DND-41 (cell line): ENCODE measurements at regions not wholly inside any gene's neighbourhood (a gene's known extent, or its start where the extent isn't known, plus 50 kb on each side); places are given as distances from the start of the nearest gene placed in this dataset.

Experiments used
- ATAC-seq: fragments of 200-7000 bp; cut with Tn5 transposase; 3 replicates; pipeline ENCODE4 v1.9.1; 2021; ENCODE audit warnings: low read depth; ENCODE audit not compliant: insufficient read depth
- DNase-seq: peaks from one replicate; pipeline ENCODE4 v3.0.0-alpha.2; 2020
- H2AFZ ChIP-seq: 2 replicates; pipeline ENCODE4 v1.6.0; 2012; ENCODE audit warnings: low read depth, low read length
- H3K27ac ChIP-seq: 2 replicates; pipeline ENCODE4 v1.5.1; 2012; ENCODE audit warnings: low read length, inconsistent platforms
- H3K27me3 ChIP-seq: fragments of 200-600 bp; sonication (generic); 2 replicates; pipeline ENCODE4 v1.6.0; 2012; ENCODE audit warnings: low read length, mild to moderate bottlenecking, inconsistent platforms; ENCODE audit not compliant: insufficient read depth, poor library complexity
- H3K36me3 ChIP-seq: 2 replicates; pipeline ENCODE4 v1.5.1; 2012; ENCODE audit warnings: low read length, inconsistent platforms; ENCODE audit not compliant: insufficient read depth
- H3K4me1 ChIP-seq: 2 replicates; pipeline ENCODE4 v1.5.1; 2012; ENCODE audit warnings: mild to moderate bottlenecking, low read length; ENCODE audit not compliant: insufficient read depth
- H3K4me2 ChIP-seq: 2 replicates; pipeline ENCODE4 v1.6.0; 2012; ENCODE audit warnings: mild to moderate bottlenecking, moderate library complexity, low read length, inconsistent platforms; ENCODE audit not compliant: insufficient read depth
- H3K4me3 ChIP-seq, 2 experiments: fragments of 200-600 bp in 1 of 2; shearing (Covaris generic) in 1 of 2; 2 replicates each; pipeline ENCODE4 v1.5.1; 2012 to 2016; ENCODE audit warnings: inconsistent platforms in 2 of 2, low read length in 2 of 2, mild to moderate bottlenecking in 2 of 2, low read depth in 1 of 2, moderate library complexity in 1 of 2
- H3K79me2 ChIP-seq: 2 replicates; pipeline ENCODE4 v1.6.0; 2012; ENCODE audit warnings: low read length, inconsistent platforms; ENCODE audit not compliant: insufficient read depth
- H3K9ac ChIP-seq: 2 replicates; pipeline ENCODE4 v1.6.0; 2012; ENCODE audit warnings: low read depth, mild to moderate bottlenecking, inconsistent platforms, low read length, moderate library complexity
- H3K9me3 ChIP-seq: 2 replicates; pipeline ENCODE4 v1.5.1; 2012; ENCODE audit warnings: low read length, moderate library complexity, mild to moderate bottlenecking, inconsistent platforms; ENCODE audit not compliant: insufficient read depth, severe bottlenecking
- H4K20me1 ChIP-seq: 2 replicates; pipeline ENCODE4 v1.6.0; 2012; ENCODE audit warnings: low read length; ENCODE audit not compliant: insufficient read depth
- EZH2 ChIP-seq: IDR thresholded peaks from 3 replicates; pipeline ENCODE4 v1.6.1; 2012; ENCODE audit warnings: borderline replicate concordance, low read depth, mild to moderate bottlenecking, moderate library complexity, low read length, inconsistent platforms; ENCODE audit not compliant: severe bottlenecking
- TF ChIP-seq, protein P1 (sequence below): IDR thresholded peaks from 2 replicates; pipeline ENCODE4 v1.5.1; 2012; ENCODE audit warnings: borderline replicate concordance, low read length, moderate library complexity, mild to moderate bottlenecking; ENCODE audit not compliant: poor library complexity, severe bottlenecking; ENCODE audit errors: extremely low read depth

DNA sequence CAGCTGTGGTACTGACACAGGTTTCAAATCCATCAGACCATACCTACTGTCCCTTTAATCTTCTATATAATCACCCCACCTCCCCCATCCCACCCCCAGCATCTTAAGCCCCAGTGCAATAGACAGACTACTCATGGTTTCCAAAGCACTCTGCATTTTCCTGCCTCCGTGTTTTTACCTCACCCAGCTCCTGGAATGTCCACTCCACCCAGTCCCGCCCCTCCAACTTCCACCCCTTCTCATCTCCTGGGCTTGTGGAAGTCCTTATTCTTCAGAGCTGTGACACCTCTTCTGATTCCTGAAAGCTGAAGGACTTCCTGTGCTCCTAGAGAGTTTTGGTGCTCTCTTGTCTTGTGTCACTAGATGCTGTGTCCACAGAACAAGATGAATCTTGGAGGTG, 94.3 kb downstream of the EFNB1 start:
- ATAC-seq (no peak), DNase-seq (no peak)
- Histone ChIP-seq H3K79me2 (no peaks in the 10 kb centered on the region), H4K20me1 (no peaks in the 10 kb centered on the region), H3K9ac (no peak overlapping the region), H3K36me3 (no peaks in the 10 kb centered on the region), H3K4me3 (no peak overlapping the region), H2AFZ (no peak overlapping the region), H3K27me3 (no peaks in the 10 kb centered on the region), H3K9me3 (no peaks in the 10 kb centered on the region), H3K4me2 (no peak overlapping the region), H3K27ac (no peak overlapping the region), H3K4me1 (no peaks in the 10 kb centered on the region)
- TF ChIP-seq, protein P1, sequence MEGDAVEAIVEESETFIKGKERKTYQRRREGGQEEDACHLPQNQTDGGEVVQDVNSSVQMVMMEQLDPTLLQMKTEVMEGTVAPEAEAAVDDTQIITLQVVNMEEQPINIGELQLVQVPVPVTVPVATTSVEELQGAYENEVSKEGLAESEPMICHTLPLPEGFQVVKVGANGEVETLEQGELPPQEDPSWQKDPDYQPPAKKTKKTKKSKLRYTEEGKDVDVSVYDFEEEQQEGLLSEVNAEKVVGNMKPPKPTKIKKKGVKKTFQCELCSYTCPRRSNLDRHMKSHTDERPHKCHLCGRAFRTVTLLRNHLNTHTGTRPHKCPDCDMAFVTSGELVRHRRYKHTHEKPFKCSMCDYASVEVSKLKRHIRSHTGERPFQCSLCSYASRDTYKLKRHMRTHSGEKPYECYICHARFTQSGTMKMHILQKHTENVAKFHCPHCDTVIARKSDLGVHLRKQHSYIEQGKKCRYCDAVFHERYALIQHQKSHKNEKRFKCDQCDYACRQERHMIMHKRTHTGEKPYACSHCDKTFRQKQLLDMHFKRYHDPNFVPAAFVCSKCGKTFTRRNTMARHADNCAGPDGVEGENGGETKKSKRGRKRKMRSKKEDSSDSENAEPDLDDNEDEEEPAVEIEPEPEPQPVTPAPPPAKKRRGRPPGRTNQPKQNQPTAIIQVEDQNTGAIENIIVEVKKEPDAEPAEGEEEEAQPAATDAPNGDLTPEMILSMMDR: no peak
- TF ChIP-seq EZH2: no peak

DNA sequence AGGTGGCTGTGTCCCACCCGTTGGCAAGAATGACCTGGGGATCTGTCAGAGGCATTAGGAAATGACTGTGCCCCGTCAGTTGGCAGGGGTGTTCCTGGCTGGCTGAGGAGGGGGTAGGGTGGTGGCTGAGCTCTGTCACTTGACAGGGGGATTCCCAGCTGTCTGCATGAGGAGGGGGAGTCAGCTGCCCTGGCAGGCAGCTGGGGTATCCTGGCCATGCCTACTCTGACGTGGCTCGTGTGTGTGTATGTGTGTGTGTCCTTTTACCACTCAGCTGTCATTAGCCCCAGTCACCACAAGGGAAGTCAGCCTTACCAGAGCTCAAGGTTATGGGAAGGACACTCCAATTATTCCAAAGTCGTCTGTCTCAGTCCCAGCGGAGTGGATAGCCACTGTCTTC, 93.2 kb downstream of the EFNB1 start:
- H3K9ac ChIP-seq: no peak overlapping the region
- no peaks in the 10 kb centered on the region for H3K27me3 ChIP-seq
- no peak for DNase-seq
- no peak overlapping the region for H3K4me2 ChIP-seq
- TF ChIP-seq EZH2: no peak
- TF ChIP-seq, protein P1: no peak
- H3K9me3 ChIP-seq: no peaks in the 10 kb centered on the region
- H4K20me1 ChIP-seq: no peaks in the 10 kb centered on the region
- H2AFZ ChIP-seq: no peak overlapping the region
- H3K36me3 ChIP-seq: no peaks in the 10 kb centered on the region
- H3K27ac ChIP-seq: no peak overlapping the region
- no peak overlapping the region for H3K4me3 ChIP-seq
- H3K4me1 ChIP-seq: no peaks in the 10 kb centered on the region
- no peaks in the 10 kb centered on the region for H3K79me2 ChIP-seq
- ATAC-seq: no peak

DNA sequence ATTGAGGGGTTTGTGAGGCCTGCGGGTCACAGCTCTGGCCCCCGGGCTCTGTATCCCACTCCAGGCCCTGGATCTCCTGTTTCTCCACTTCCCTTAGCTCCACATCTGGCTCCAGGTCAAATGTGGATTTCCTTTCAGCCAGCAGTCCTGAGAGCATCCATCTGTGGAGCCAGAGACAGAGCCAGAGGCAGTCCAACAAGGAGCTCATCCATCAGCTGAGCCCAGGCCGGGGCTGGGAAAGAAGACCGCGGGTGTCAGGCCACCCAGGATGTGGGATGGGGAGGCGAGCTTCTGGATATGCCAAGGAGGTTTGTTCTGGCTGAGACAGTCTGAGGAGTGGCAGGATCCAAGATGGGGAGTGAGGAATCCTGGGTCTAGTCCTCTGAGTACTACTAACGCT, 91.7 kb downstream of the EFNB1 start:
- Histone ChIP-seq H3K9ac (no peak overlapping the region), H3K27ac (no peak overlapping the region), H3K9me3 (no peaks in the 10 kb centered on the region), H3K4me2 (no peak overlapping the region), H4K20me1 (no peaks in the 10 kb centered on the region), H3K4me3 (no peak overlapping the region), H3K36me3 (no peaks in the 10 kb centered on the region), H3K4me1 (no peaks in the 10 kb centered on the region), H3K79me2 (no peaks in the 10 kb centered on the region), H3K27me3 (no peaks in the 10 kb centered on the region), H2AFZ (no peak overlapping the region)
- DNase-seq: no peak
- no peak for ATAC-seq
- TF ChIP-seq, protein P1: no peak
- TF ChIP-seq EZH2: no peak

DNA sequence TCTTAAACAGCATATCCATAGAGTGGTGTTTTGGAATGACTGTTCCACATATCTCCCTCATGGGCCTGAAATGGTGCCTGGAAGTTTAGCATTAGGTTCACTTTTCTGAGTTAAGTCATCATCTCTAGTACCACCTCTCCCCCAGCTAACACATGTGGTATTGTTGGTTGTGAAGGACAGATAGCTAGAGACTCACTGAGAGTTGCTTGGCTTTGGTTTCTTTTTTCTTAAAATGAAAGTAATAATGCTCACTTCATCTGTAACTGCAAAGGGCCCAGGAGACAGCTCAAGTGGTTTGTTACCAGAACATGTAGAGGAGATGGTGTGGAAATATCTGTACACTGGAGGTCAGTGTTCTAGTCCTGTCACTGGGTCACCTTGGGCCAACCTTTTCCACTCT, 90.9 kb downstream of the EFNB1 start:
- no peak for TF ChIP-seq EZH2
- TF ChIP-seq, protein P1: no peak

More for the DNA sequence above, 90.9 kb downstream of the EFNB1 start:
- no peak; the same call in 2 of the 3 replicates for ATAC-seq
- Histone ChIP-seq H3K79me2 (no peaks in the 10 kb centered on the region), H3K4me1 (no peaks in the 10 kb centered on the region), H4K20me1 (no peaks in the 10 kb centered on the region), H3K36me3 (no peaks in the 10 kb centered on the region), H2AFZ (no peak overlapping the region), H3K27me3 (no peaks in the 10 kb centered on the region), H3K4me3 (no peak overlapping the region), H3K4me2 (no peak overlapping the region), H3K9me3 (no peaks in the 10 kb centered on the region), H3K9ac (no peak overlapping the region), H3K27ac (no peak overlapping the region)
- DNase-seq: no peak
